GM12878 (cell line): ENCODE measurements at regions not wholly inside any gene's neighbourhood (a gene's known extent, or its start where the extent isn't known, plus 50 kb on each side); places are given as distances from the start of the nearest gene placed in this dataset.

Experiments
- ATAC-seq: fragments of 200-7000 bp; cut with Tn5 transposase; 3 replicates; pipeline ENCODE4 v1.9.1; 2020; ENCODE audit warnings: mild to moderate bottlenecking, moderate library complexity
- BruUV-seq: library from RNA; stranded (reverse); fragments of 400-500 nt; replicated peaks from 2 replicates; lab custom pipeline; 2021; lab: Mats Ljungman, UMichigan
- CTCF ChIA-PET: fragments of 300-600 bp; sonication (Branson Sonifier 250); formaldehyde crosslinking; extraction: SDS; loops from one replicate; lab custom pipeline; 2021; ENCODE audit warnings: inconsistent platforms; lab: Yijun Ruan, JAX
- POLR2A ChIA-PET: fragments of 350-600 bp; formaldehyde crosslinking; extraction: SDS; loops from one replicate; lab custom pipeline; 2021; ENCODE audit warnings: inconsistent platforms; lab: Charles Lee
- RAD21 ChIA-PET: fragments of 300-600 bp; sonication (Branson Sonifier 250); formaldehyde crosslinking; loops from one replicate; lab custom pipeline; 2023; ENCODE audit warnings: antibody characterized with exemption; ENCODE audit not compliant: unreplicated experiment; lab: Charles Lee
- SMC1A ChIA-PET: fragments of 300-600 bp; sonication (Branson Sonifier 250); formaldehyde crosslinking; loops from one replicate; lab custom pipeline; 2023; ENCODE audit not compliant: unreplicated experiment, uncharacterized antibody; lab: Charles Lee
- DNase-seq: peaks from one replicate; pipeline ENCODE4 v3.0.0-alpha.2; 2011; ENCODE audit warnings: low read depth, low spot score
- FAIRE-seq: peaks from 3 replicates; lab custom pipeline; 2011; peaks lifted over from hg19 to GRCh38; lab: Jason Lieb, UNC
- H2AFZ ChIP-seq: 2 replicates; pipeline ENCODE4 v1.6.0; 2011; ENCODE audit warnings: low read depth, low read length, control low read depth; ENCODE audit not compliant: control insufficient read depth
- H3K27ac ChIP-seq: 2 replicates; pipeline ENCODE4 v1.5.1; 2011; ENCODE audit warnings: control low read depth; ENCODE audit not compliant: control insufficient read depth, insufficient read depth
- H3K27me3 ChIP-seq, 2 experiments: replicated peaks in 1 of 2; 2 replicates each; pipeline versions ENCODE4 v1.6.0 to v1.6.1; 2011; ENCODE audit warnings: low read length in 1 of 2; ENCODE audit not compliant: control insufficient read depth in 2 of 2, insufficient read depth in 2 of 2
- H3K36me3 ChIP-seq, 2 experiments: 2 replicates each; pipeline ENCODE4 v1.5.1; 2011; ENCODE audit warnings: low read length in 1 of 2; ENCODE audit not compliant: control insufficient read depth in 2 of 2, insufficient read depth in 2 of 2
- H3K4me1 ChIP-seq: 2 replicates; pipeline ENCODE4 v1.6.1; 2011; ENCODE audit warnings: mild to moderate bottlenecking, low read length, moderate library complexity, mixed read lengths; ENCODE audit not compliant: control insufficient read depth, insufficient read depth
- H3K4me2 ChIP-seq: 2 replicates; pipeline ENCODE4 v1.6.0; 2011; ENCODE audit warnings: control low read depth; ENCODE audit not compliant: control insufficient read depth, insufficient read depth
- H3K4me3 ChIP-seq: fragments of 200-600 bp; sonication (generic); 2 replicates; pipeline ENCODE4 v1.5.1; 2016
- H3K79me2 ChIP-seq: 2 replicates; pipeline ENCODE4 v1.6.0; 2011; ENCODE audit warnings: low read length; ENCODE audit not compliant: control insufficient read depth, insufficient read depth
- H3K9ac ChIP-seq: 2 replicates; pipeline ENCODE4 v1.8.0; 2011; ENCODE audit warnings: low read length, control low read depth, mixed read lengths; ENCODE audit not compliant: control insufficient read depth, insufficient read depth
- H3K9me3 ChIP-seq: replicated peaks from 3 replicates; pipeline ENCODE4 v1.5.1; 2011; ENCODE audit warnings: mild to moderate bottlenecking, low read length; ENCODE audit not compliant: control insufficient read depth, insufficient read depth
- H4K20me1 ChIP-seq: 2 replicates; pipeline ENCODE4 v1.6.0; 2011; ENCODE audit not compliant: control insufficient read depth, insufficient read depth
- CHD4 ChIP-seq: fragments of 200-600 bp; sonication (generic); IDR thresholded peaks from 2 replicates; pipeline ENCODE4 v1.6.1; 2016; ENCODE audit warnings: mild to moderate bottlenecking
- ETV6 ChIP-seq, 2 experiments: fragments of 450-650 bp in 1 of 2; IDR thresholded peaks in 1 of 2; conservative IDR thresholded peaks in 1 of 2; 2 replicates each; pipeline ENCODE4 v1.6.1; 2014; ENCODE audit warnings: antibody characterized with exemption in 1 of 2, borderline replicate concordance in 1 of 2, low read depth in 1 of 2, mild to moderate bottlenecking in 1 of 2, moderate library complexity in 1 of 2
- HCFC1 ChIP-seq: fragments of 150-350 bp; IDR thresholded peaks from 2 replicates; pipeline ENCODE4 v1.6.1; 2014; ENCODE audit warnings: low read length
- HDAC2 ChIP-seq: fragments of 200-600 bp; sonication (generic); IDR thresholded peaks from 2 replicates; pipeline ENCODE4 v1.6.1; 2017
- MEF2A ChIP-seq: IDR thresholded peaks from 2 replicates; pipeline ENCODE4 v1.6.1; 2011; ENCODE audit warnings: low read depth, mild to moderate bottlenecking, low read length, moderate library complexity; ENCODE audit not compliant: insufficient read depth
- MXI1 ChIP-seq: fragments of 150-350 bp; IDR thresholded peaks from 2 replicates; pipeline ENCODE4 v1.6.1; 2011; ENCODE audit warnings: low read depth, mild to moderate bottlenecking, inconsistent platforms, low read length, improper control_type of control experiment
- NFYA ChIP-seq: IDR thresholded peaks from 2 replicates; pipeline ENCODE4 v1.6.1; 2011; ENCODE audit warnings: low read depth, mild to moderate bottlenecking, low read length, improper control_type of control experiment, borderline replicate concordance
- NR2C2 ChIP-seq: IDR thresholded peaks from 2 replicates; pipeline ENCODE4 v1.6.1; 2011; ENCODE audit warnings: borderline replicate concordance, low read depth; ENCODE audit not compliant: control insufficient read depth, insufficient read length
- STAT3 ChIP-seq: IDR thresholded peaks from 2 replicates; pipeline ENCODE4 v1.6.1; 2011; ENCODE audit warnings: low read depth, low read length, improper control_type of control experiment
- ZNF207 ChIP-seq: fragments of 450-650 bp; IDR thresholded peaks from 2 replicates; pipeline ENCODE4 v1.6.1; 2014; ENCODE audit warnings: antibody characterized with exemption, mild to moderate bottlenecking, borderline replicate concordance
- WGBS: methylation state at CpG from one replicate; pipeline ENCODE4 v1.1.6; 2016; ENCODE audit warnings: low lambda C conversion rate; ENCODE audit not compliant: insufficient replicate concordance, insufficient coverage; ENCODE audit errors: missing lambda C conversion rate; 5-methylcytosine and 5-hydroxymethylcytosine counted together
- in situ Hi-C: fragments of 300-500 bp; cut with MboI; formaldehyde crosslinking; loops from 9 replicates; pipeline ENCODE4 v1.14.3; 2018; ENCODE audit warnings: mixed read lengths
- intact Hi-C: fragments of 100-400 bp; cut with micrococcal nuclease; formaldehyde crosslinking; loops from one replicate; pipeline ENCODE4 v1.14.2; 2022; ENCODE audit not compliant: unreplicated experiment
- TF ChIP-seq, protein P1 (sequence below): fragments of 450-650 bp; IDR thresholded peaks from 2 replicates; pipeline ENCODE4 v1.6.1; 2017; ENCODE audit warnings: low read depth, mild to moderate bottlenecking, moderate library complexity
- TF ChIP-seq, protein P2 (sequence below): fragments of 450-650 bp; formaldehyde crosslinking; IDR thresholded peaks from 2 replicates; pipeline ENCODE4 v1.4.0; 2022; ENCODE audit warnings: mild to moderate bottlenecking, moderate library complexity

DNA sequence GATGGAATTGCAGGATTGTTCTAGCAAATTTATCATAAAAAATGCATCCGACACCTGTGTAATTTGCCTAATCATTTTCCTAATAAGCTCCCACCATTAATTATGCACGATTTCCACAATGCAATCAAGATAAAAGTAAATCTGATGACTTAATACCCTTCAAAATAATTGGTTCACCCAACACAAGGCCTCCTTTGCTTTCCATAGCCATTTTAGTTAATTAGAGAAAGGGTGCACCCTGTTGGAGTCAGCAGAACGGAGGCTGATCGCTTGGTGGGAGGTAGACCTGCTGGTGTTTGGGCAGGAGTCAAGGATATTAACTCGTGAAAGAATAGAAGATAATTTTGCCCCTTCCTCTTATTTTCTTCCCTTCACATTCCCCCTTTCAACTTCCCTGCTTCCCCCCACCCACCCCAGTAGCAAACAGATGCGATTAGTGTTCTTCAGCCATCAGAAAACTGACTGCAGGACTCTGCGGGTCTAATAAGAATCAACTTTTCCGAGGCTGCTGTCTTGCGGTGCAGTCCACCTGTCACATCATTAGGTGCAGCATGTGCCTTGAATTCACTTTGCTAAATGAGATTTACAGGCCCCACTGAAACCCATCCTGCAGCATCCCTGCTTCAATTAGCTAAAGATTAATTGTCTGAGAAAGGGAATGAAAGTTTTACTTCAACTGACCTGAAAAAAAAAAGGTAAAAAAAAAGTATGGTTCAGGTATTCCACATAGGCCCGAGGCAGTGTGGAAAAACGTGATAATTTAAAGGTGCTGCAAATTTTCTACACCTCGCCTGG lies 553.7 kb upstream of the LMO3 start:
- ChIA-PET POLR2A (no interaction called here), RAD21 (interaction anchor here (1.6 kb wide), 1 partner anchor 774 kb away, joined by 3 read pairs; no protein-coding TSS in a partner anchor), CTCF (interaction anchor here (0.6 to 1.9 kb wide), 2 partner anchors 15 to 119 kb away, joined by 3 to 4 read pairs; no protein-coding TSS in a partner anchor), SMC1A (interaction anchor here (0.9 to 1.6 kb wide), 3 partner anchors 11 to 79 kb away, joined by 3 to 5 read pairs (median 4); no protein-coding TSS in a partner anchor)
- H3K79me2 ChIP-seq, result no peaks in the 10 kb centered on the region
- no peaks in the 10 kb centered on the region for H3K36me3 ChIP-seq
- intact Hi-C loops (no loop called here), in situ Hi-C loops (no loop called here)
- TF ChIP-seq ETV6 (conservative IDR thresholded peaks at IDR 0.05 in 1 of 2, IDR thresholded peaks at IDR 0.05 in 1 of 2; ENCODE audit: borderline replicate concordance in 1 of 2, low read depth in 1 of 2), result no peak
- ATAC-seq (no peak), FAIRE-seq (no peak), DNase-seq (no peak)
- no peak overlapping the region for H2AFZ ChIP-seq
- H3K27me3 ChIP-seq, result no peaks in the 10 kb centered on the region
- no TSS peak for BruUV-seq
- H3K4me2 ChIP-seq, result no peak overlapping the region
- no peaks in the 10 kb centered on the region for H3K9me3 ChIP-seq
- H3K4me1 ChIP-seq, result no peaks in the 10 kb centered on the region
- no peak overlapping the region for H3K4me3 ChIP-seq
- H3K27ac ChIP-seq, result no peak overlapping the region
- no peaks in the 10 kb centered on the region for H4K20me1 ChIP-seq
- WGBS, result 20% methylated on average over 11 of the region's 12 CpGs
- H3K9ac ChIP-seq, result no peak overlapping the region

DNA sequence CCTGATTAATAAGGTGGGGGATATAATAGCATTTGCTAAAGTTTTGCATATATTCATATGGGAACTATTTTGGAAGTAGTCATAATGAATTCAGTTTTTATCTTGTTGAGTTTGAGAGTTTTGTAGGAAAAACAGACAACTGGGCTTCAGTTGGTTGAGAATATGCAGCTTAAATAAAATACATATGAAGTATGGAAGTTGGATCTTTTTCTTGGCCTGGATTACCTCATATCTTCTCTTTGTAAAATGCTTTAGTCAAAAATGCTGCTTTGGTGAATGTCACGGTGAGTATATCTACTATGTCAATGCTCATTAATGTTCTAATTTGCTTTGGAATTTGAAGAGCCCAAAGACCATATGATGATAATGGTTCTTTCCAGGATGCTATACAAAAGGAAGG lies 552.2 kb upstream of the LMO3 start:
- FAIRE-seq, result no peak
- SMC1A ChIA-PET, result no interaction called here
- TF ChIP-seq, protein P1, sequence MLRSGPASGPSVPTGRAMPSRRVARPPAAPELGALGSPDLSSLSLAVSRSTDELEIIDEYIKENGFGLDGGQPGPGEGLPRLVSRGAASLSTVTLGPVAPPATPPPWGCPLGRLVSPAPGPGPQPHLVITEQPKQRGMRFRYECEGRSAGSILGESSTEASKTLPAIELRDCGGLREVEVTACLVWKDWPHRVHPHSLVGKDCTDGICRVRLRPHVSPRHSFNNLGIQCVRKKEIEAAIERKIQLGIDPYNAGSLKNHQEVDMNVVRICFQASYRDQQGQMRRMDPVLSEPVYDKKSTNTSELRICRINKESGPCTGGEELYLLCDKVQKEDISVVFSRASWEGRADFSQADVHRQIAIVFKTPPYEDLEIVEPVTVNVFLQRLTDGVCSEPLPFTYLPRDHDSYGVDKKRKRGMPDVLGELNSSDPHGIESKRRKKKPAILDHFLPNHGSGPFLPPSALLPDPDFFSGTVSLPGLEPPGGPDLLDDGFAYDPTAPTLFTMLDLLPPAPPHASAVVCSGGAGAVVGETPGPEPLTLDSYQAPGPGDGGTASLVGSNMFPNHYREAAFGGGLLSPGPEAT, result no peak
- no peak for TF ChIP-seq MXI1
- TF ChIP-seq, protein P2, sequence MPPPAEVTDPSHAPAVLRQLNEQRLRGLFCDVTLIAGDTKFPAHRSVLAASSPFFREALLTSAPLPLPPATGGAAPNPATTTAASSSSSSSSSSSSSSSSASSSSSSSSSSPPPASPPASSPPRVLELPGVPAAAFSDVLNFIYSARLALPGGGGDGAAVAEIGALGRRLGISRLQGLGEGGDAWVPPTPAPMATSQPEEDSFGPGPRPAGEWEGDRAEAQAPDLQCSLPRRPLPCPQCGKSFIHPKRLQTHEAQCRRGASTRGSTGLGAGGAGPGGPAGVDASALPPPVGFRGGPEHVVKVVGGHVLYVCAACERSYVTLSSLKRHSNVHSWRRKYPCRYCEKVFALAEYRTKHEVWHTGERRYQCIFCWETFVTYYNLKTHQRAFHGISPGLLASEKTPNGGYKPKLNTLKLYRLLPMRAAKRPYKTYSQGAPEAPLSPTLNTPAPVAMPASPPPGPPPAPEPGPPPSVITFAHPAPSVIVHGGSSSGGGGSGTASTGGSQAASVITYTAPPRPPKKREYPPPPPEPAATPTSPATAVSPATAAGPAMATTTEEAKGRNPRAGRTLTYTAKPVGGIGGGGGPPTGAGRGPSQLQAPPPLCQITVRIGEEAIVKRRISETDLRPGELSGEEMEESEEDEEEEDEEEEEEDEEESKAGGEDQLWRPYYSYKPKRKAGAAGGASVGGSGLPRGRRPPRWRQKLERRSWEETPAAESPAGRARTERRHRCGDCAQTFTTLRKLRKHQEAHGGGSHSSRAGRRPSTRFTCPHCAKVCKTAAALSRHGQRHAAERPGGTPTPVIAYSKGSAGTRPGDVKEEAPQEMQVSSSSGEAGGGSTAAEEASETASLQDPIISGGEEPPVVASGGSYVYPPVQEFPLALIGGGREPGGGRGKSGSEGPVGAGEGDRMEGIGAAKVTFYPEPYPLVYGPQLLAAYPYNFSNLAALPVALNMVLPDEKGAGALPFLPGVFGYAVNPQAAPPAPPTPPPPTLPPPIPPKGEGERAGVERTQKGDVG, result no peak
- TF ChIP-seq MEF2A, result no peak
- TF ChIP-seq NFYA, result no peak
- TF ChIP-seq STAT3, result no peak
- no peak for TF ChIP-seq HCFC1
- no peak for TF ChIP-seq HDAC2
- TF ChIP-seq NR2C2, result no peak
- TF ChIP-seq ZNF207, result no peak
- TF ChIP-seq CHD4, result no peak

More for the DNA sequence above, 552.2 kb upstream of the LMO3 start:
- H3K27ac ChIP-seq, result no peak overlapping the region
- H3K4me2 ChIP-seq, result no peak overlapping the region
- ChIA-PET CTCF (no interaction called here), POLR2A (no interaction called here), RAD21 (interaction anchor here (1.6 kb wide), 1 partner anchor 772 kb away, joined by 3 read pairs; no protein-coding TSS in a partner anchor)
- DNase-seq (no peak), ATAC-seq (no peak)
- H3K27me3 ChIP-seq, result no peaks in the 10 kb centered on the region
- no peaks in the 10 kb centered on the region for H3K9me3 ChIP-seq
- H4K20me1 ChIP-seq, result no peaks in the 10 kb centered on the region
- BruUV-seq, result no TSS peak
- in situ Hi-C loops (no loop called here), intact Hi-C loops (no loop called here)
- H3K9ac ChIP-seq, result no peak overlapping the region
- 21% methylated on average over 1 of the region's 1 CpG for WGBS
- no peaks in the 10 kb centered on the region for H3K79me2 ChIP-seq
- H3K4me3 ChIP-seq, result no peak overlapping the region
- H2AFZ ChIP-seq, result no peak overlapping the region
- H3K36me3 ChIP-seq, result no peaks in the 10 kb centered on the region
- no peaks in the 10 kb centered on the region for H3K4me1 ChIP-seq
